Osteoblast (primary cell): ENCODE measurements at regions not wholly inside any gene's neighbourhood (a gene's known extent, or its start where the extent isn't known, plus 50 kb on each side); places are given as distances from the start of the nearest gene placed in this dataset.

Experiments
- DNase-seq: peaks from one replicate; pipeline ENCODE4 v3.0.0; 2011; ENCODE audit warnings: low spot score, mixed read lengths; ENCODE audit not compliant: insufficient read length; ENCODE audit errors: missing footprints
- H2AFZ ChIP-seq: 2 replicates; pipeline ENCODE4 v1.6.0; 2011; ENCODE audit warnings: mild to moderate bottlenecking, low read length
- H3K27ac ChIP-seq: 2 replicates; pipeline ENCODE4 v1.5.1; 2011; ENCODE audit warnings: mild to moderate bottlenecking, low read depth, low read length, moderate library complexity
- H3K27me3 ChIP-seq: 2 replicates; pipeline ENCODE4 v1.6.0; 2012; ENCODE audit warnings: mild to moderate bottlenecking, control low read depth, inconsistent platforms, low read length, moderate library complexity; ENCODE audit not compliant: insufficient read depth
- H3K36me3 ChIP-seq: 2 replicates; pipeline ENCODE4 v1.5.1; 2011; ENCODE audit warnings: mild to moderate bottlenecking, low read length, control low read depth, moderate library complexity; ENCODE audit not compliant: insufficient read depth
- H3K4me1 ChIP-seq: 2 replicates; pipeline ENCODE4 v1.5.1; 2011; ENCODE audit warnings: mild to moderate bottlenecking, low read length, control low read depth, moderate library complexity; ENCODE audit not compliant: insufficient read depth
- H3K4me2 ChIP-seq: 2 replicates; pipeline ENCODE4 v1.6.0; 2011; ENCODE audit warnings: mild to moderate bottlenecking, low read length; ENCODE audit not compliant: insufficient read depth
- H3K4me3 ChIP-seq: fragments of 200-600 bp; sonication (generic); 3 replicates; pipeline ENCODE4 v1.5.1; 2012; ENCODE audit warnings: mild to moderate bottlenecking, low read length, inconsistent platforms; ENCODE audit not compliant: insufficient read depth
- H3K79me2 ChIP-seq: 2 replicates; pipeline ENCODE4 v1.6.0; 2012; ENCODE audit warnings: mild to moderate bottlenecking, low read length, control low read depth, inconsistent platforms; ENCODE audit not compliant: insufficient read depth
- H3K9me3 ChIP-seq: 2 replicates; pipeline ENCODE4 v1.5.1; 2011; ENCODE audit warnings: low read depth, low read length, control low read depth
- H4K20me1 ChIP-seq: 2 replicates; pipeline ENCODE4 v1.6.0; 2012; ENCODE audit warnings: mild to moderate bottlenecking, low read length, control low read depth; ENCODE audit not compliant: insufficient read depth
- CTCF ChIP-seq: IDR thresholded peaks from 2 replicates; pipeline ENCODE4 v1.5.1; 2011; ENCODE audit warnings: mild to moderate bottlenecking, low read depth, low read length, moderate library complexity; ENCODE audit errors: extremely low read depth

GRCh38 chr5:52334367-52334766 is 453.3 kb upstream of the ITGA1 start:
- H3K4me2 ChIP-seq: no peak overlapping the region
- DNase-seq: no peak
- no peaks in the 10 kb centered on the region for H4K20me1 ChIP-seq
- H3K27me3 ChIP-seq: no peaks in the 10 kb centered on the region
- H2AFZ ChIP-seq: no peak overlapping the region
- H3K9me3 ChIP-seq: no peaks in the 10 kb centered on the region
- H3K27ac ChIP-seq: no peak overlapping the region
- no peaks in the 10 kb centered on the region for H3K4me1 ChIP-seq
- H3K79me2 ChIP-seq: no peaks in the 10 kb centered on the region
- H3K4me3 ChIP-seq: no peak overlapping the region
- no peaks in the 10 kb centered on the region for H3K36me3 ChIP-seq
- no peak for TF ChIP-seq CTCF

GRCh38 chr5:52339285-52339684 is 448.4 kb upstream of the ITGA1 start:
- TF ChIP-seq CTCF: no peak
- Histone ChIP-seq H4K20me1 (no peaks in the 10 kb centered on the region), H3K27me3 (no peaks in the 10 kb centered on the region), H3K4me1 (no peaks in the 10 kb centered on the region), H3K36me3 (no peaks in the 10 kb centered on the region), H3K9me3 (no peaks in the 10 kb centered on the region), H2AFZ (no peak overlapping the region), H3K4me2 (no peak overlapping the region), H3K79me2 (no peaks in the 10 kb centered on the region), H3K4me3 (no peak overlapping the region), H3K27ac (no peak overlapping the region)
- no peak for DNase-seq

- no peak overlapping the region for H2AFZ ChIP-seq
- H3K79me2 ChIP-seq: no peaks in the 10 kb centered on the region
- no peak overlapping the region for H3K4me2 ChIP-seq
- no peaks in the 10 kb centered on the region for H3K36me3 ChIP-seq
- TF ChIP-seq CTCF: no peak
- H3K9me3 ChIP-seq: no peaks in the 10 kb centered on the region
- no peak overlapping the region for H3K4me3 ChIP-seq
- no peaks in the 10 kb centered on the region for H4K20me1 ChIP-seq
- no peaks in the 10 kb centered on the region for H3K27me3 ChIP-seq
- H3K4me1 ChIP-seq: no peaks in the 10 kb centered on the region
- no peak overlapping the region for H3K27ac ChIP-seq
- DNase-seq: no peak
Observed at GRCh38 chr5:52342361-52342760, 445.4 kb upstream of the ITGA1 start.

GRCh38 chr5:52356311-52356918 is 431.3 kb upstream of the ITGA1 start:
- no peaks in the 10 kb centered on the region for H3K79me2 ChIP-seq
- no peaks in the 10 kb centered on the region for H3K36me3 ChIP-seq
- H3K4me2 ChIP-seq: no peak overlapping the region
- H3K27ac ChIP-seq: no peak overlapping the region
- TF ChIP-seq CTCF: peak; percentile 29
- no peak for DNase-seq
- H3K9me3 ChIP-seq: no peaks in the 10 kb centered on the region
- H3K27me3 ChIP-seq: no peaks in the 10 kb centered on the region
- H4K20me1 ChIP-seq: no peaks in the 10 kb centered on the region
- no peaks in the 10 kb centered on the region for H3K4me1 ChIP-seq
- no peak overlapping the region for H3K4me3 ChIP-seq
- H2AFZ ChIP-seq: no peak overlapping the region
